SK-N-SH (cell line): ENCODE measurements at regions not wholly inside any gene's neighbourhood (a gene's known extent, or its start where the extent isn't known, plus 50 kb on each side); places are given as distances from the start of the nearest gene placed in this dataset.

Source experiments
- CTCF ChIA-PET: fragments of 300-600, 350-600 bp; formaldehyde crosslinking; extraction: SDS; loops from one replicate; lab custom pipeline; 2021; lab: Yijun Ruan, JAX
- POLR2A ChIA-PET: fragments of 350-600 bp; sonication (Branson Sonifier 250); formaldehyde crosslinking; extraction: SDS; loops from one replicate; lab custom pipeline; 2020; ENCODE audit warnings: antibody characterized with exemption, inconsistent platforms; lab: Yijun Ruan, JAX
- DNase-seq: peaks from one replicate; pipeline ENCODE4 v3.0.0; 2012
- H2AFZ ChIP-seq: fragments of 200-600 bp; sonication (generic); 2 replicates; pipeline ENCODE4 v1.8.1; 2016; ENCODE audit warnings: antibody characterized with exemption, mild to moderate bottlenecking, low read depth
- H3F3A ChIP-seq: fragments of 200-600 bp; sonication (generic); replicated peaks from 2 replicates; pipeline ENCODE3; 2016; ENCODE audit warnings: antibody characterized with exemption, mild to moderate bottlenecking; ENCODE audit not compliant: insufficient read depth
- H3K27ac ChIP-seq, 2 experiments: fragments of 200-500 bp in 1 of 2; fragments of 200-600 bp in 1 of 2; sonication (Bioruptor generic) in 1 of 2; sonication (generic), shearing (Covaris generic) in 1 of 2; 2 replicates each; pipeline versions ENCODE4 v1.5.1 to v1.6.1; 2014 to 2016; ENCODE audit warnings: low read depth in 2 of 2, inconsistent platforms in 1 of 2, low read length in 1 of 2, mild to moderate bottlenecking in 1 of 2, mixed read lengths in 1 of 2
- H3K27me3 ChIP-seq: fragments of 200-600 bp; sonication (generic), shearing (Covaris generic); 2 replicates; pipeline ENCODE4 v1.6.1; 2016; ENCODE audit warnings: mixed run types; ENCODE audit not compliant: insufficient read depth
- H3K36me3 ChIP-seq, 2 experiments: fragments of 200-500 bp in 1 of 2; fragments of 200-600 bp in 1 of 2; sonication (Bioruptor generic) in 1 of 2; sonication (generic) in 1 of 2; replicated peaks in 1 of 2; 2 replicates each; pipeline versions ENCODE3 to v1.5.1; 2014 to 2016; ENCODE audit warnings: low read length in 1 of 2, mild to moderate bottlenecking in 1 of 2; ENCODE audit not compliant: insufficient read depth in 2 of 2, control insufficient read depth in 1 of 2
- H3K4me1 ChIP-seq, 2 experiments: fragments of 200-500 bp in 1 of 2; fragments of 200-600 bp in 1 of 2; sonication (Bioruptor generic) in 1 of 2; sonication (generic), shearing (Covaris generic) in 1 of 2; 2 replicates each; pipeline versions ENCODE4 v1.5.1 to v1.6.1; 2014 to 2016; ENCODE audit warnings: low read depth in 1 of 2, low read length in 1 of 2, mixed run types in 1 of 2; ENCODE audit not compliant: insufficient read depth in 2 of 2, control insufficient read depth in 1 of 2
- H3K4me2 ChIP-seq: fragments of 200-600 bp; sonication (generic), shearing (Covaris generic); 2 replicates; pipeline ENCODE4 v1.6.1; 2017; ENCODE audit warnings: mixed run types
- H3K4me3 ChIP-seq, 2 experiments: fragments of 200-500 bp in 1 of 2; fragments of 200-600 bp in 1 of 2; sonication (Bioruptor generic) in 1 of 2; sonication (generic), shearing (Covaris generic) in 1 of 2; 2 replicates each; pipeline versions ENCODE4 v1.5.1 to v1.8.1; 2014 to 2016; ENCODE audit warnings: low read depth in 2 of 2, inconsistent platforms in 1 of 2, low read length in 1 of 2, mild to moderate bottlenecking in 1 of 2, mixed read lengths in 1 of 2, moderate library complexity in 1 of 2
- H3K79me2 ChIP-seq: fragments of 200-600 bp; sonication (generic); 2 replicates; pipeline ENCODE4 v1.8.1; 2017; ENCODE audit warnings: mild to moderate bottlenecking; ENCODE audit not compliant: insufficient read depth
- H3K9ac ChIP-seq: fragments of 200-600 bp; sonication (generic); 2 replicates; pipeline ENCODE4 v1.6.1; 2017; ENCODE audit warnings: mixed run types
- H3K9me2 ChIP-seq: fragments of 200-600 bp; sonication (generic); 2 replicates; pipeline ENCODE4 v1.6.1; 2017; ENCODE audit warnings: mixed run types
- H3K9me3 ChIP-seq: fragments of 200-600 bp; sonication (generic); 2 replicates; pipeline ENCODE4 v1.6.1; 2017; ENCODE audit warnings: mixed run types, mild to moderate bottlenecking, moderate library complexity
- H4K20me1 ChIP-seq: fragments of 200-600 bp; sonication (generic); 2 replicates; pipeline ENCODE4 v1.6.1; 2017; ENCODE audit warnings: mild to moderate bottlenecking, mixed run types; ENCODE audit not compliant: insufficient read depth
- CHD2 ChIP-seq: fragments of 150-350 bp; IDR thresholded peaks from 2 replicates; pipeline ENCODE4 v1.6.1; 2018; ENCODE audit warnings: low read length; ENCODE audit not compliant: partially characterized antibody
- ELF1 ChIP-seq: IDR thresholded peaks from 2 replicates; pipeline ENCODE4 v1.4.0; 2012
- EP300 ChIP-seq, 2 experiments: IDR thresholded peaks; 2 replicates each; pipeline versions ENCODE4 v1.4.0 to v1.6.1; 2012; ENCODE audit warnings: borderline replicate concordance in 1 of 2, low read depth in 1 of 2, low read length in 1 of 2
- FOSL2 ChIP-seq: IDR thresholded peaks from 2 replicates; pipeline ENCODE4 v1.4.0; 2012; ENCODE audit warnings: low read depth, mild to moderate bottlenecking, moderate library complexity, borderline replicate concordance
- FOXM1 ChIP-seq: IDR thresholded peaks from 2 replicates; pipeline ENCODE4 v1.4.0; 2012; ENCODE audit warnings: low read depth, mild to moderate bottlenecking
- GABPA ChIP-seq: IDR thresholded peaks from 2 replicates; pipeline ENCODE4 v1.4.0; 2012; ENCODE audit warnings: low read depth, mild to moderate bottlenecking
- IRF3 ChIP-seq: fragments of 150-350 bp; IDR thresholded peaks from 2 replicates; pipeline ENCODE4 v1.6.1; 2016; ENCODE audit warnings: mild to moderate bottlenecking, low read depth, low read length
- JUND ChIP-seq: IDR thresholded peaks from 2 replicates; pipeline ENCODE4 v1.4.0; 2012
- PBX3 ChIP-seq: IDR thresholded peaks from 2 replicates; pipeline ENCODE4; 2012
- REST ChIP-seq: IDR thresholded peaks from 2 replicates; pipeline ENCODE4 v1.6.1; 2012; ENCODE audit warnings: mild to moderate bottlenecking, low read depth, low read length, moderate library complexity
- RXRA ChIP-seq: IDR thresholded peaks from 2 replicates; pipeline ENCODE4 v1.4.0; 2012; ENCODE audit warnings: low read depth, mild to moderate bottlenecking, borderline replicate concordance
- SIN3A ChIP-seq: IDR thresholded peaks from 2 replicates; pipeline ENCODE4 v1.6.1; 2012; ENCODE audit warnings: low read depth, mild to moderate bottlenecking, low read length, moderate library complexity, borderline replicate concordance
- SMC3 ChIP-seq: IDR thresholded peaks from 2 replicates; pipeline ENCODE4 v1.6.1; 2012; ENCODE audit warnings: low read depth, low read length, improper control_type of control experiment
- TEAD4 ChIP-seq: IDR thresholded peaks from 2 replicates; pipeline ENCODE4 v1.4.0; 2012; ENCODE audit warnings: mild to moderate bottlenecking, borderline replicate concordance; ENCODE audit not compliant: insufficient read depth
- WGBS: methylation state at CpG from one replicate; pipeline ENCODE4 v1.1.6; 2017; ENCODE audit warnings: low lambda C conversion rate; 5-methylcytosine and 5-hydroxymethylcytosine counted together
- TF ChIP-seq, protein P1 (sequence below): IDR thresholded peaks from 2 replicates; pipeline ENCODE4 v1.4.0; 2012; ENCODE audit warnings: low read depth, borderline replicate concordance
- TF ChIP-seq, protein P2 (sequence below): fragments of 200-600 bp; sonication (generic); IDR thresholded peaks from 2 replicates; pipeline ENCODE4 v1.6.1; 2017; ENCODE audit warnings: antibody characterized with exemption, mild to moderate bottlenecking, moderate library complexity

GRCh38 chr12:127635838-127636237 is 631.1 kb upstream of the TMEM132C start:
- no peaks in the 10 kb centered on the region for H3K36me3 ChIP-seq
- no peaks in the 10 kb centered on the region for H3F3A ChIP-seq
- H3K4me1 ChIP-seq: no peaks in the 10 kb centered on the region
- H2AFZ ChIP-seq: no peak overlapping the region
- no peaks in the 10 kb centered on the region for H3K9me2 ChIP-seq
- H3K9me3 ChIP-seq: no peaks in the 10 kb centered on the region
- no peak overlapping the region for H3K9ac ChIP-seq
- H3K27ac ChIP-seq: no peak overlapping the region
- DNase-seq: no peak
- H3K27me3 ChIP-seq: no peaks in the 10 kb centered on the region
- no peaks in the 10 kb centered on the region for H4K20me1 ChIP-seq
- H3K4me2 ChIP-seq: no peak overlapping the region
- ChIA-PET POLR2A (no interaction called here), CTCF (interaction anchor here (0.8 to 2.0 kb wide), 3 partner anchors 12 to 42 kb away, joined by 3 to 7 read pairs (median 3); no protein-coding TSS in a partner anchor)
- no peak for TF ChIP-seq GABPA
- TF ChIP-seq SIN3A: no peak
- no peak for TF ChIP-seq PBX3
- no peaks in the 10 kb centered on the region for H3K79me2 ChIP-seq
- 20% methylated on average over 4 of the region's 4 CpGs for WGBS
- H3K4me3 ChIP-seq: no peak overlapping the region

DNA sequence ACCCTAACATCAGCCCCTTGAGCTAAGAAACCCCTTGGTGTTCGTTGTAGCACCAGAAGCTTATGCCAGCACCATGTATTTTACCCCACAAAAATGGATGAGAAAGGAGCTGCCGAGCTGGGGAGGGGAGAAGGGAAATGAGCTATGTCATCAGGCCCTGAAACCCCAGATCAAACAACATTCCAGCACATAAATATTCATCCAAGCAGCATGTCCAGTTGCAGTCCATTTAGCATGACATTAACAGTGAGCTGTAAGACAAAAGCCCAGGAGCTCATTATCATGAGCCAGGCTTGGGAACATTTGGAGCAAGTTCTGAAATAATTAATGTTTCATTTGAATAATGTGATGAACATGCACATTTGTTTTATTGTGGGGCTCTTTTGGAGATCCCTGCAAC is 630.1 kb upstream of the TMEM132C start:
- Histone ChIP-seq H2AFZ (no peak overlapping the region), H3K4me1 (no peaks in the 10 kb centered on the region), H4K20me1 (no peaks in the 10 kb centered on the region), H3K79me2 (no peaks in the 10 kb centered on the region), H3K36me3 (no peaks in the 10 kb centered on the region), H3K9ac (no peak overlapping the region), H3F3A (no peaks in the 10 kb centered on the region), H3K9me3 (no peaks in the 10 kb centered on the region), H3K9me2 (no peaks in the 10 kb centered on the region), H3K27ac (no peak overlapping the region), H3K27me3 (no peaks in the 10 kb centered on the region), H3K4me2 (no peak overlapping the region), H3K4me3 (no peak overlapping the region)
- no peak for DNase-seq
- POLR2A ChIA-PET: no interaction called here
- 6% methylated on average over 2 of the region's 2 CpGs for WGBS
- no peak for TF ChIP-seq ELF1
- no peak for TF ChIP-seq PBX3
- TF ChIP-seq SMC3: no peak
- TF ChIP-seq IRF3: no peak
- no peak for TF ChIP-seq CHD2
- no peak for TF ChIP-seq FOXM1
- no peak for TF ChIP-seq EP300 (IDR thresholded peaks at IDR 0.05; ENCODE audit: borderline replicate concordance in 1 of 2, low read depth in 1 of 2, low read length in 1 of 2)
- TF ChIP-seq, protein P1, sequence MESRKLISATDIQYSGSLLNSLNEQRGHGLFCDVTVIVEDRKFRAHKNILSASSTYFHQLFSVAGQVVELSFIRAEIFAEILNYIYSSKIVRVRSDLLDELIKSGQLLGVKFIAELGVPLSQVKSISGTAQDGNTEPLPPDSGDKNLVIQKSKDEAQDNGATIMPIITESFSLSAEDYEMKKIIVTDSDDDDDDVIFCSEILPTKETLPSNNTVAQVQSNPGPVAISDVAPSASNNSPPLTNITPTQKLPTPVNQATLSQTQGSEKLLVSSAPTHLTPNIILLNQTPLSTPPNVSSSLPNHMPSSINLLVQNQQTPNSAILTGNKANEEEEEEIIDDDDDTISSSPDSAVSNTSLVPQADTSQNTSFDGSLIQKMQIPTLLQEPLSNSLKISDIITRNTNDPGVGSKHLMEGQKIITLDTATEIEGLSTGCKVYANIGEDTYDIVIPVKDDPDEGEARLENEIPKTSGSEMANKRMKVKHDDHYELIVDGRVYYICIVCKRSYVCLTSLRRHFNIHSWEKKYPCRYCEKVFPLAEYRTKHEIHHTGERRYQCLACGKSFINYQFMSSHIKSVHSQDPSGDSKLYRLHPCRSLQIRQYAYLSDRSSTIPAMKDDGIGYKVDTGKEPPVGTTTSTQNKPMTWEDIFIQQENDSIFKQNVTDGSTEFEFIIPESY: no peak
- TF ChIP-seq, protein P2, sequence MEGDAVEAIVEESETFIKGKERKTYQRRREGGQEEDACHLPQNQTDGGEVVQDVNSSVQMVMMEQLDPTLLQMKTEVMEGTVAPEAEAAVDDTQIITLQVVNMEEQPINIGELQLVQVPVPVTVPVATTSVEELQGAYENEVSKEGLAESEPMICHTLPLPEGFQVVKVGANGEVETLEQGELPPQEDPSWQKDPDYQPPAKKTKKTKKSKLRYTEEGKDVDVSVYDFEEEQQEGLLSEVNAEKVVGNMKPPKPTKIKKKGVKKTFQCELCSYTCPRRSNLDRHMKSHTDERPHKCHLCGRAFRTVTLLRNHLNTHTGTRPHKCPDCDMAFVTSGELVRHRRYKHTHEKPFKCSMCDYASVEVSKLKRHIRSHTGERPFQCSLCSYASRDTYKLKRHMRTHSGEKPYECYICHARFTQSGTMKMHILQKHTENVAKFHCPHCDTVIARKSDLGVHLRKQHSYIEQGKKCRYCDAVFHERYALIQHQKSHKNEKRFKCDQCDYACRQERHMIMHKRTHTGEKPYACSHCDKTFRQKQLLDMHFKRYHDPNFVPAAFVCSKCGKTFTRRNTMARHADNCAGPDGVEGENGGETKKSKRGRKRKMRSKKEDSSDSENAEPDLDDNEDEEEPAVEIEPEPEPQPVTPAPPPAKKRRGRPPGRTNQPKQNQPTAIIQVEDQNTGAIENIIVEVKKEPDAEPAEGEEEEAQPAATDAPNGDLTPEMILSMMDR: no peak
- no peak for TF ChIP-seq RXRA
- no peak for TF ChIP-seq JUND
- no peak for TF ChIP-seq FOSL2
- TF ChIP-seq REST: no peak
- TF ChIP-seq TEAD4: no peak
- CTCF ChIA-PET: interaction anchor here (1.3 to 2.0 kb wide), 2 partner anchors 11 to 41 kb away, joined by 3 to 7 read pairs; no protein-coding TSS in a partner anchor
